ENCODE measurements at regions not wholly inside any gene's neighbourhood (a gene's known extent, or its start where the extent isn't known, plus 50 kb on each side); places are given as distances from the start of the nearest gene placed in this dataset.

DNA sequence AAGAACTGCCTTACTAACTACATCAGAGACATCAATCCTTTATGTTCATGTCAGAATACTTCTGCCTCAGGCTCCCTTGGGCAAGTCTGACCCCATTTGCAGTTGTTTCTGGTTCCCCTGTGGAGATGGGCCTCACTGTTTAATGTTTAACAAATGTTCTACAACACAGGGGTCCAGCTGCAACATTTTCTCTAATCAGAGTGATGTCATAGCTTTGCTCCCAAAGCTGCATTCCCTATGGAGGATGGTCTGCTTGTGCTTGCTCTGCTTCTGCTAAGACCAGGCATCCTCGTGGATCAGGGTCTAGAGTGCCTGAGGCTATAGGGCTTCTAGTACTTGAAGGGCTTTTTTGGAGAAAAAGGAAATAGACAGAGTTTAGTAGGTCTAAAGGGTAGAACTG, 1071.2 kb downstream of the TTLL7 start:
- no peak overlapping the region for H3K4me3 Mint-ChIP-seq
- Histone ChIP-seq H3K36me3 (ENCODE audit: insufficient read depth, low read length) (no peaks in the 10 kb centered on the region), H3K4me3 (ENCODE audit: low read length) (no peak overlapping the region), H3K27ac (ENCODE audit: low read depth in 1 of 2, low read length in 2 of 2) (no peak overlapping the region), H3K4me1 (ENCODE audit: insufficient read depth, low read length) (no peaks in the 10 kb centered on the region), H3K9me3 (ENCODE audit: control insufficient read depth in 1 of 2, insufficient read depth in 1 of 2, low read length in 2 of 2) (no peaks in the 10 kb centered on the region), H3K27me3 (ENCODE audit: control insufficient read depth in 1 of 2, insufficient read depth in 2 of 2, low read length in 2 of 2) (no peaks in the 10 kb centered on the region)
- H3K4me1 Mint-ChIP-seq (ENCODE audit: low read depth) = no peaks in the 10 kb centered on the region
- H3K9me3 Mint-ChIP-seq = no peaks in the 10 kb centered on the region
- H3K27me3 Mint-ChIP-seq = no peaks in the 10 kb centered on the region
- no peak for DNase-seq
- ATAC-seq (ENCODE audit: poor library complexity) = no peak
- CTCF ChIA-PET = no interaction called here
- no peaks in the 10 kb centered on the region for H3K36me3 Mint-ChIP-seq (ENCODE audit: low read depth)
- TF ChIP-seq, protein P1, sequence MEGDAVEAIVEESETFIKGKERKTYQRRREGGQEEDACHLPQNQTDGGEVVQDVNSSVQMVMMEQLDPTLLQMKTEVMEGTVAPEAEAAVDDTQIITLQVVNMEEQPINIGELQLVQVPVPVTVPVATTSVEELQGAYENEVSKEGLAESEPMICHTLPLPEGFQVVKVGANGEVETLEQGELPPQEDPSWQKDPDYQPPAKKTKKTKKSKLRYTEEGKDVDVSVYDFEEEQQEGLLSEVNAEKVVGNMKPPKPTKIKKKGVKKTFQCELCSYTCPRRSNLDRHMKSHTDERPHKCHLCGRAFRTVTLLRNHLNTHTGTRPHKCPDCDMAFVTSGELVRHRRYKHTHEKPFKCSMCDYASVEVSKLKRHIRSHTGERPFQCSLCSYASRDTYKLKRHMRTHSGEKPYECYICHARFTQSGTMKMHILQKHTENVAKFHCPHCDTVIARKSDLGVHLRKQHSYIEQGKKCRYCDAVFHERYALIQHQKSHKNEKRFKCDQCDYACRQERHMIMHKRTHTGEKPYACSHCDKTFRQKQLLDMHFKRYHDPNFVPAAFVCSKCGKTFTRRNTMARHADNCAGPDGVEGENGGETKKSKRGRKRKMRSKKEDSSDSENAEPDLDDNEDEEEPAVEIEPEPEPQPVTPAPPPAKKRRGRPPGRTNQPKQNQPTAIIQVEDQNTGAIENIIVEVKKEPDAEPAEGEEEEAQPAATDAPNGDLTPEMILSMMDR (IDR thresholded peaks at IDR 0.05) = no peak
- no peak overlapping the region for H3K27ac Mint-ChIP-seq
- intact Hi-C loops (cut with DNase I, micrococcal nuclease) = no loop called here
- POLR2A ChIA-PET = no interaction called here

DNA sequence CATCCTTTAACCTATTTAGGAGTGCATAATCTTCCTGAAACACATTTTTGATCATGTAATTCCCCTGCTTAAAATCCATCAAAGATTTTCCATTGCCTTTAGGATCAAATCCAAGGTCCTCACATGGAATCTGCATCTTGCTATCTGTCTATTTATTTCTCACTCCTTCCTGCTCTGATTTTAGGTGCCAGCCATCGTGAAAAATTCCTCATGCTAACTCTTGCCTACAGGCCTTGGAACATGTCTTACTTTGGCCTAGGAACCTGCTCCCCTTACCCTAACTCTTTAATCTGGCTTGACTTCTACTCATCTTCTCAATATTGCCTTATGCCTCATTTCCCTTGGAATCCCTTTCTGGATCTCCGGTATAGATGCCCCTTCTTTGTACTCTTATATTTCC, 1074.3 kb downstream of the TTLL7 start:
- no peak overlapping the region for H3K27ac ChIP-seq (ENCODE audit: low read depth in 1 of 2, low read length in 2 of 2)
- H3K36me3 ChIP-seq (ENCODE audit: insufficient read depth, low read length) = no peaks in the 10 kb centered on the region
- DNase-seq (no peak), ATAC-seq (ENCODE audit: poor library complexity) (no peak)
- H3K27me3 ChIP-seq (ENCODE audit: control insufficient read depth in 1 of 2, insufficient read depth in 2 of 2, low read length in 2 of 2) = no peaks in the 10 kb centered on the region
- H3K27me3 Mint-ChIP-seq = no peaks in the 10 kb centered on the region
- no peak overlapping the region for H3K27ac Mint-ChIP-seq
- no peaks in the 10 kb centered on the region for H3K4me1 Mint-ChIP-seq (ENCODE audit: low read depth)
- intact Hi-C loops (cut with DNase I, micrococcal nuclease) = no loop called here
- H3K4me1 ChIP-seq (ENCODE audit: insufficient read depth, low read length) = no peaks in the 10 kb centered on the region
- no peak overlapping the region for H3K4me3 ChIP-seq (ENCODE audit: low read length)
- no peaks in the 10 kb centered on the region for H3K9me3 Mint-ChIP-seq
- ChIA-PET CTCF (no interaction called here), POLR2A (no interaction called here)
- H3K9me3 ChIP-seq (ENCODE audit: control insufficient read depth in 1 of 2, insufficient read depth in 1 of 2, low read length in 2 of 2) = no peaks in the 10 kb centered on the region
- H3K4me3 Mint-ChIP-seq = no peak overlapping the region
- H3K36me3 Mint-ChIP-seq (ENCODE audit: low read depth) = no peaks in the 10 kb centered on the region
- TF ChIP-seq, protein P1 (IDR thresholded peaks at IDR 0.05) = no peak

DNA sequence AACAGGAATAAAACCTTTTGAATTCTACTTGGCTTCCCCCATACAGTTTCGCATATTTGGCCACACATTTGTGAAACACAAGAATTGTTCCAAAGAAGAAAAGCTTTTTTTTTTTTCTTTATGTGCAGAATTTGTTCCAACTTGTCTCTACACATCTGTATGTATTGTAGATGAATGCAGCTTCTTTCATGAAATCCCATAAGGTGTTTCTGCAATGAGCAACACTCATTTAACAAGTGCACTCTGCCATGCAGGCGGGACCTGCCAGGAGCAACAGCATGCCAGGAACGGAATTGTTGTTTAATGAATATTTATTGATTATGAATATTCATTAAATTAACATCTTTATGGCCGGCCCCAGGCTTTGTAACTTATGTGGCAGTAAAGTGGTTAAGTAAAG, 1075.0 kb downstream of the TTLL7 start:
- Histone ChIP-seq H3K36me3 (ENCODE audit: insufficient read depth, low read length) (no peaks in the 10 kb centered on the region), H3K4me3 (ENCODE audit: low read length) (no peak overlapping the region), H3K4me1 (ENCODE audit: insufficient read depth, low read length) (no peaks in the 10 kb centered on the region), H3K27me3 (ENCODE audit: control insufficient read depth in 1 of 2, insufficient read depth in 2 of 2, low read length in 2 of 2) (no peaks in the 10 kb centered on the region), H3K27ac (ENCODE audit: low read depth in 1 of 2, low read length in 2 of 2) (no peak overlapping the region), H3K9me3 (ENCODE audit: control insufficient read depth in 1 of 2, insufficient read depth in 1 of 2, low read length in 2 of 2) (no peaks in the 10 kb centered on the region)
- Mint-ChIP-seq H3K27me3 (no peaks in the 10 kb centered on the region), H3K27ac (no peak overlapping the region), H3K4me3 (no peak overlapping the region), H3K36me3 (ENCODE audit: low read depth) (no peaks in the 10 kb centered on the region), H3K9me3 (no peaks in the 10 kb centered on the region), H3K4me1 (ENCODE audit: low read depth) (no peaks in the 10 kb centered on the region)
- DNase-seq (no peak), ATAC-seq (ENCODE audit: poor library complexity) (no peak)
- ChIA-PET POLR2A (no interaction called here), CTCF (no interaction called here)
- intact Hi-C loops (cut with DNase I, micrococcal nuclease) = no loop called here
- TF ChIP-seq, protein P1 (IDR thresholded peaks at IDR 0.05) = no peak
